PC-3 (cell line): ENCODE measurements at regions not wholly inside any gene's neighbourhood (a gene's known extent, or its start where the extent isn't known, plus 50 kb on each side); places are given as distances from the start of the nearest gene placed in this dataset.

Experiments
- ATAC-seq: fragments of 200-7000 bp; cut with Tn5 transposase; 2 replicates; pipeline ENCODE4 v1.9.1; 2020; ENCODE audit warnings: mild to moderate bottlenecking, moderate library complexity
- BruUV-seq: library from RNA; stranded (reverse); fragments of 400-500 nt; replicated peaks from 2 replicates; lab custom pipeline; 2021; lab: Mats Ljungman, UMichigan
- CTCF ChIA-PET: fragments of 300-600 bp; sonication (Branson Sonifier 250); formaldehyde crosslinking; loops from one replicate; lab custom pipeline; 2022; ENCODE audit warnings: antibody characterized with exemption; lab: Charles Lee
- POLR2A ChIA-PET: fragments of 300-600 bp; sonication (Branson Sonifier 250); formaldehyde crosslinking; loops from one replicate; lab custom pipeline; 2022; ENCODE audit warnings: antibody characterized with exemption; ENCODE audit not compliant: unreplicated experiment; lab: Charles Lee
- DNase-seq: peaks from one replicate; pipeline ENCODE4 v3.0.0-alpha.2; 2015
- H2AFZ ChIP-seq: fragments of 300-600 bp; sonication (generic); 2 replicates; pipeline ENCODE4 v1.6.0; 2016; ENCODE audit warnings: antibody characterized with exemption, low read length
- H3F3A ChIP-seq: fragments of 300-600 bp; sonication (generic); one replicate; pipeline ENCODE4 v1.6.0; 2017; ENCODE audit warnings: antibody characterized with exemption, low read length, control low read depth, mild to moderate bottlenecking; ENCODE audit not compliant: unreplicated experiment
- H3K27ac ChIP-seq: fragments of 300-600 bp; sonication (generic); 2 replicates; pipeline ENCODE4 v1.5.1; 2016; ENCODE audit warnings: mild to moderate bottlenecking, low read length
- H3K27me3 ChIP-seq: fragments of 300-600 bp; sonication (generic); 2 replicates; pipeline ENCODE4 v1.6.1; 2016; ENCODE audit warnings: low read length, mixed read lengths
- H3K36me3 ChIP-seq: fragments of 300-600 bp; sonication (generic); 2 replicates; pipeline ENCODE4 v1.6.1; 2016; ENCODE audit warnings: low read depth, mixed run types, low read length, mixed read lengths
- H3K4me1 ChIP-seq: fragments of 300-600 bp; sonication (generic); 2 replicates; pipeline ENCODE4 v1.5.1; 2016; ENCODE audit warnings: low read length; ENCODE audit not compliant: insufficient read depth
- H3K4me2 ChIP-seq: fragments of 300-600 bp; sonication (generic); 2 replicates; pipeline ENCODE4 v1.6.0; 2016; ENCODE audit warnings: low read length
- H3K4me3 ChIP-seq: fragments of 300-600 bp; sonication (generic); 2 replicates; pipeline ENCODE4 v1.5.1; 2016; ENCODE audit warnings: mild to moderate bottlenecking, low read length, mixed read lengths
- H3K79me2 ChIP-seq: fragments of 300-600 bp; sonication (generic); 2 replicates; pipeline ENCODE4 v1.6.1; 2017; ENCODE audit warnings: low read length, mixed read lengths
- H3K9ac ChIP-seq: fragments of 300-600 bp; sonication (generic); 2 replicates; pipeline ENCODE4 v1.6.0; 2016; ENCODE audit warnings: mild to moderate bottlenecking, low read length
- H3K9me2 ChIP-seq: fragments of 300-600 bp; sonication (generic); replicated peaks from 2 replicates; pipeline ENCODE4 v1.6.1; 2016; ENCODE audit warnings: mixed run types, low read length, mixed read lengths
- H3K9me3 ChIP-seq: fragments of 300-600 bp; sonication (generic); 2 replicates; pipeline ENCODE4 v1.6.1; 2016; ENCODE audit warnings: low read length, mixed read lengths
- H4K20me1 ChIP-seq: fragments of 300-600 bp; sonication (generic); 2 replicates; pipeline ENCODE4 v1.6.1; 2016; ENCODE audit warnings: low read length, mixed read lengths
- EZH2 ChIP-seq: fragments of 300-600 bp; sonication (generic); IDR thresholded peaks from one replicate; pipeline ENCODE4 v1.6.1; 2017; ENCODE audit warnings: antibody characterized with exemption, mild to moderate bottlenecking, low read length; ENCODE audit not compliant: unreplicated experiment
- EZH2phosphoT487 ChIP-seq: fragments of 300-600 bp; sonication (generic); IDR thresholded peaks from 2 replicates; pipeline ENCODE4 v1.6.1; 2018; ENCODE audit warnings: mild to moderate bottlenecking, antibody characterized with exemption, low read length, borderline replicate concordance
- intact Hi-C: fragments of 100-400 bp; cut with micrococcal nuclease; formaldehyde crosslinking; loops from 2 replicates; pipeline ENCODE4 v1.9.0; 2023
- TF ChIP-seq, protein P1 (sequence below): fragments of 300-600 bp; sonication (generic); conservative IDR thresholded peaks from 2 replicates; pipeline ENCODE4 v1.5.1; 2017; ENCODE audit warnings: antibody characterized with exemption, low read depth, mild to moderate bottlenecking, low read length

DNA sequence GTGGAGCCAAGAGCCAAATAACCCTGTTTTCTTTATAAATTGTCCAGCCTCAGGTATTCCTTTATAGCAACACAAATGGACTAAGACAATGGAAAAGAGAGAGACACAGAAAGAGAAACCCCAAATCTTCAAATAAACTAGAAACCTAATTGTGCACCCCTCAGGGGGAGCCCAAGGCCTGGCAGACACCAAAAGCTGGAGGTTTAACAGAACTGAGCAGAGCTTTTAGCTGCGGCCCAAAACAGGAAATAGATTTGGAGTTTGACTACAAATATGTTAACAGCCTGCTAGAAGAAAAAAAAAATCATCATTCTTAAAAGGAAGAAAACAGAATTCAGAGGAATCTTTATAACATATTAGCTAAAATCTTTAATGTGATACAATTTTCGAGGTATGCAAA is 1135.0 kb downstream of the GATA3 start:
- BruUV-seq, result no TSS peak
- ChIA-PET CTCF (no interaction called here), POLR2A (no interaction called here)
- TF ChIP-seq, protein P1, sequence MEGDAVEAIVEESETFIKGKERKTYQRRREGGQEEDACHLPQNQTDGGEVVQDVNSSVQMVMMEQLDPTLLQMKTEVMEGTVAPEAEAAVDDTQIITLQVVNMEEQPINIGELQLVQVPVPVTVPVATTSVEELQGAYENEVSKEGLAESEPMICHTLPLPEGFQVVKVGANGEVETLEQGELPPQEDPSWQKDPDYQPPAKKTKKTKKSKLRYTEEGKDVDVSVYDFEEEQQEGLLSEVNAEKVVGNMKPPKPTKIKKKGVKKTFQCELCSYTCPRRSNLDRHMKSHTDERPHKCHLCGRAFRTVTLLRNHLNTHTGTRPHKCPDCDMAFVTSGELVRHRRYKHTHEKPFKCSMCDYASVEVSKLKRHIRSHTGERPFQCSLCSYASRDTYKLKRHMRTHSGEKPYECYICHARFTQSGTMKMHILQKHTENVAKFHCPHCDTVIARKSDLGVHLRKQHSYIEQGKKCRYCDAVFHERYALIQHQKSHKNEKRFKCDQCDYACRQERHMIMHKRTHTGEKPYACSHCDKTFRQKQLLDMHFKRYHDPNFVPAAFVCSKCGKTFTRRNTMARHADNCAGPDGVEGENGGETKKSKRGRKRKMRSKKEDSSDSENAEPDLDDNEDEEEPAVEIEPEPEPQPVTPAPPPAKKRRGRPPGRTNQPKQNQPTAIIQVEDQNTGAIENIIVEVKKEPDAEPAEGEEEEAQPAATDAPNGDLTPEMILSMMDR, result no peak
- TF ChIP-seq EZH2phosphoT487 (no peak), EZH2 (no peak)
- H3K4me2 ChIP-seq, result no peak overlapping the region
- no peaks in the 10 kb centered on the region for H3F3A ChIP-seq
- no peaks in the 10 kb centered on the region for H3K79me2 ChIP-seq
- H3K9ac ChIP-seq, result no peak overlapping the region
- no peak overlapping the region for H3K4me3 ChIP-seq
- peaks cover 30% of the 10 kb centered on the region for H3K27me3 ChIP-seq
- no peaks in the 10 kb centered on the region for H3K9me2 ChIP-seq
- ATAC-seq (no peak), DNase-seq (no peak)
- H3K36me3 ChIP-seq, result no peaks in the 10 kb centered on the region
- H3K4me1 ChIP-seq, result peaks cover 4% of the 10 kb centered on the region; the same call in 1 of the 2 replicates
- no peak overlapping the region for H3K27ac ChIP-seq
- no peak overlapping the region for H2AFZ ChIP-seq
- intact Hi-C loops, result no loop called here
- H4K20me1 ChIP-seq, result no peaks in the 10 kb centered on the region
- no peaks in the 10 kb centered on the region for H3K9me3 ChIP-seq

DNA sequence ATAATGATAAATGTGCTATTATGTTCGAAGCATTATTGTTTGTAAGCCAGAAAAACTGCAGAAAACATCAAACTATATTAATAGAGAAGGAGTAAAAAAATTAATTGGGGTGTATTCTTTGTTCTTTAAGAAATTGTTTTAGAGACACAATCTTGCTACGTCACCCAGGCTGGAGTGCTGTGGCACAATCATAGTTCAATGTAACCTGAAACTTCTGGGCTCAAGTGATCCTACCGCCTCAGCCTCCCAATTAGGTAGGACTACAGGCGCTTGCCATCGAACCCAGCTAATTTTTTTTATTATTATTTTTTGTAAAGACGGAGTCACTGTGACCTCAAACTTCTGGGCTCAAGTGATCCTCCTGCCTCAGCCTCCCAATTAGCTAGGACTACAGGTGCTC is 1138.6 kb downstream of the GATA3 start:
- H3K4me3 ChIP-seq, result no peak overlapping the region
- ChIA-PET POLR2A (no interaction called here), CTCF (no interaction called here)
- H3K9ac ChIP-seq, result no peak overlapping the region
- H3K9me3 ChIP-seq, result no peaks in the 10 kb centered on the region
- H3K36me3 ChIP-seq, result no peaks in the 10 kb centered on the region
- ATAC-seq (no peak), DNase-seq (no peak)
- H3K4me1 ChIP-seq, result peaks cover 4% of the 10 kb centered on the region; the same call in 1 of the 2 replicates
- peaks cover 58% of the 10 kb centered on the region for H3K27me3 ChIP-seq
- H4K20me1 ChIP-seq, result no peaks in the 10 kb centered on the region
- TF ChIP-seq, protein P1, result no peak
- TF ChIP-seq EZH2phosphoT487 (no peak), EZH2 (no peak)
- no peaks in the 10 kb centered on the region for H3K9me2 ChIP-seq
- intact Hi-C loops, result no loop called here
- H3K4me2 ChIP-seq, result no peak overlapping the region
- no TSS peak for BruUV-seq
- H3K27ac ChIP-seq, result no peak overlapping the region
- H2AFZ ChIP-seq, result no peak overlapping the region
- H3F3A ChIP-seq, result no peaks in the 10 kb centered on the region
- no peaks in the 10 kb centered on the region for H3K79me2 ChIP-seq

DNA sequence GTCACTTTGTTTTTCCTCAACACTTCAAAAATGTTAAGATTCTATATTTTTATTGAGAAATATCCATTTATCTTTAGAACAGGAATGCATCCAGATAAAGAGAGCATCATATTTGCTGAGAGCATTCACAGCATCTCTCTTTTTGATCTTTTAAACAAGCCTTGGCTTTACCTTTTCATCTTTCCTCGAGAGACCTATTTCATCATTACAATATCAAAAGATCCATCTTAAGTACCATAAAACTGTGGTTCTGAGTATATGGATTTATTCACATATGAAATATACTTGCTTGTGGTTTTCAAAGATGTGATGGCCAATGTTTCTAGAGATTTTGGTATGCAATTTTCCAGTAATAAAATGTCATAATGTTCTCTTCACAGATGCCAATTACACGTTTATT is 1140.9 kb downstream of the GATA3 start:
- Histone ChIP-seq H3K9me2 (no peaks in the 10 kb centered on the region), H3K4me1 (no peaks in the 10 kb centered on the region), H3K79me2 (no peaks in the 10 kb centered on the region), H4K20me1 (no peaks in the 10 kb centered on the region), H3F3A (no peaks in the 10 kb centered on the region), H3K4me3 (no peak overlapping the region), H2AFZ (no peak overlapping the region), H3K9me3 (no peaks in the 10 kb centered on the region), H3K9ac (no peak overlapping the region), H3K36me3 (no peaks in the 10 kb centered on the region), H3K27ac (no peak overlapping the region), H3K27me3 (peaks cover 71% of the 10 kb centered on the region), H3K4me2 (no peak overlapping the region)
- DNase-seq, result no peak
- BruUV-seq, result no TSS peak
- POLR2A ChIA-PET, result no interaction called here
- CTCF ChIA-PET, result no interaction called here
- no peak for TF ChIP-seq EZH2phosphoT487
- TF ChIP-seq EZH2, result no peak
- TF ChIP-seq, protein P1, result no peak
- intact Hi-C loops, result no loop called here
- no peak for ATAC-seq
